ENCODE measurements at regions not wholly inside any gene's neighbourhood (a gene's known extent, or its start where the extent isn't known, plus 50 kb on each side); places are given as distances from the start of the nearest gene placed in this dataset.

DNA sequence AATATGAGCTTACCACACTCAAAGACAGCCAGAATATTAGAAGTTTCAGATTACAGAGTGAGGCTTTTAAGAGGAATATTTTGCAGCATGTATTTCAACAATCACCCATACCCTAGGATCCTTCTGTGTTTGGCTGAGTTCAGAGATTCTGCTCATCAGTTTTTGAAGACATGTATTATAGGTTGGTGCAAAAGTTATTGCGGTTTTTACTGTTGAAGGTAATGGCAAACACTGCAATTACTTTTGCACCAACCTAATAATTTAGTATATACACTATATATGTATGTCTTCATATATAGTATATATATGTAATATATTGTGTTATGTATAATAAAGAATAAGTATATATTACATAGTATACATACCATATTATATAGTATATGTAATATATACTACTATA is 435.1 kb downstream of the IRS2 start:
- H3K9me3 ChIP-seq: no peaks in the 10 kb centered on the region
- ATAC-seq (no peak), DNase-seq (no peak)
- H3K27me3 ChIP-seq: no peaks in the 10 kb centered on the region
- no peak for TF ChIP-seq POLR2A (IDR thresholded peaks at IDR 0.05)
- TF ChIP-seq, protein P1, sequence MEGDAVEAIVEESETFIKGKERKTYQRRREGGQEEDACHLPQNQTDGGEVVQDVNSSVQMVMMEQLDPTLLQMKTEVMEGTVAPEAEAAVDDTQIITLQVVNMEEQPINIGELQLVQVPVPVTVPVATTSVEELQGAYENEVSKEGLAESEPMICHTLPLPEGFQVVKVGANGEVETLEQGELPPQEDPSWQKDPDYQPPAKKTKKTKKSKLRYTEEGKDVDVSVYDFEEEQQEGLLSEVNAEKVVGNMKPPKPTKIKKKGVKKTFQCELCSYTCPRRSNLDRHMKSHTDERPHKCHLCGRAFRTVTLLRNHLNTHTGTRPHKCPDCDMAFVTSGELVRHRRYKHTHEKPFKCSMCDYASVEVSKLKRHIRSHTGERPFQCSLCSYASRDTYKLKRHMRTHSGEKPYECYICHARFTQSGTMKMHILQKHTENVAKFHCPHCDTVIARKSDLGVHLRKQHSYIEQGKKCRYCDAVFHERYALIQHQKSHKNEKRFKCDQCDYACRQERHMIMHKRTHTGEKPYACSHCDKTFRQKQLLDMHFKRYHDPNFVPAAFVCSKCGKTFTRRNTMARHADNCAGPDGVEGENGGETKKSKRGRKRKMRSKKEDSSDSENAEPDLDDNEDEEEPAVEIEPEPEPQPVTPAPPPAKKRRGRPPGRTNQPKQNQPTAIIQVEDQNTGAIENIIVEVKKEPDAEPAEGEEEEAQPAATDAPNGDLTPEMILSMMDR (IDR thresholded peaks at IDR 0.05): no peak
- H3K4me1 ChIP-seq: no peaks in the 10 kb centered on the region
- intact Hi-C loops (cut with DNase I): no loop called here
- no peak overlapping the region for H3K4me3 ChIP-seq
- WGBS, 2 donors: 55 to 80% methylated on average over 1 of the region's 1 CpG
- no peaks in the 10 kb centered on the region for H3K36me3 ChIP-seq (replicated peaks in 1 of 2; ENCODE audit: insufficient read depth in 1 of 2, low read depth in 2 of 2)
- H3K27ac ChIP-seq: no peak overlapping the region

DNA sequence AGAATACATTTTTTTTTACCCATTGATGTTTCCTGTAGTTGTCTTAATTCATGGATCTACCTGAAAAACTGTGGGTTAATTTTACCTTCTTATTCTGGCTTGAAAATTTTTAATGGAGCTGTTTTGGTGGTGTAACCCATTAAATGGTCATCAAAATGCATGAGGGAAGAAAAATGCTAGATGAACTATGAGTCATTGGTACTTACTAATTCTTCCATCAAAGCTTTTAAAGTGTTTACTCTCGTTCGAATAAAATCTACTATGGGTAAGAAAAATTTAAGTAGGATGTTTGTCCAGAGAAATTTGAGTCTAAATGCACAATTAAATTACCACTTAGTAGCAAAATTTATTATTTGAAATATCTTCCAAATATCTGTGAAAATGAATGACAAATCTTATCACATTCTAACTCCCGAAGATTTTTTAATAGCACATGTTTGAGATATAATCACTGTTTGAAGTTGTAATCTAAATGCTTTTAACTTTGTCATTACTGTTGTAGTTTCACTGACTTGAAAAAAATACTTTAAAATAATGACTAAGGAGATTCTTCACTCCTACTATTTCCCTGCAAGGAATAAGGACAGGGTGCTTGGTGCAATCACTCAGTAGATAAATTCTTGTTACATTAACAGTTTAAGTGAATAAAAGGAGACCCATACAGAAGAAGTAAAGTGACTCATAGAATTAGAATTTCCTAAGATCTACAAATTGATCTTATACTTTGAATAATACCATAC is 437.7 kb downstream of the IRS2 start:
- H3K27ac ChIP-seq: no peak overlapping the region
- WGBS, 2 donors: 39 to 51% methylated on average over 3 of the region's 3 CpGs
- DNase-seq (no peak), ATAC-seq (no peak)
- H3K9me3 ChIP-seq: no peaks in the 10 kb centered on the region
- no peaks in the 10 kb centered on the region for H3K36me3 ChIP-seq (replicated peaks in 1 of 2; ENCODE audit: insufficient read depth in 1 of 2, low read depth in 2 of 2)
- intact Hi-C loops (cut with DNase I): no loop called here
- no peaks in the 10 kb centered on the region for H3K4me1 ChIP-seq
- H3K4me3 ChIP-seq: no peak overlapping the region
- no peak for TF ChIP-seq POLR2A (IDR thresholded peaks at IDR 0.05)
- TF ChIP-seq, protein P1 (IDR thresholded peaks at IDR 0.05): no peak
- H3K27me3 ChIP-seq: no peaks in the 10 kb centered on the region

DNA sequence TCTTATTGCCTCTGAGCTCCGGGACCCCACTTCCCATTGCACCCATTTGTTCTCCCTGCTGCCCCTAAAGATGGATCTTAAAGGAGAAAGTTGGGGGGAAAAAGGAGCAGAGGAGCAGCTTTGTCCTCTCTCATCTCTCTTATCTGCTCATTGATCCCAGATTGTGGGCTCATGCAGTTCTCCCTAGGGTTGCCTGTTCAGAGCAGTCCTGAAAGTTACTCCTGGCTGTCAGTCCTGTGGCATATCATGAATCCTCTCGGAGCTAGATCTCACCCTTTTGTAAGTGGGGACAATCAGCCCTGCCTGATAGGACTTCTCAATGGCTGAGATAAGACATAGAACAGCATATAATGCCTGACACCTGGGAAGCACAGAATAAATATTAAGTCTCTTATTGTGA is 440.3 kb downstream of the IRS2 start:
- DNase-seq (no peak), ATAC-seq (no peak)
- TF ChIP-seq, protein P1 (IDR thresholded peaks at IDR 0.05): no peak
- TF ChIP-seq POLR2A (IDR thresholded peaks at IDR 0.05): no peak
- H3K9me3 ChIP-seq: no peaks in the 10 kb centered on the region
- no peak overlapping the region for H3K27ac ChIP-seq
- no peaks in the 10 kb centered on the region for H3K4me1 ChIP-seq
- H3K4me3 ChIP-seq: no peak overlapping the region
- 69 to 72% methylated on average over 2 of the region's 2 CpGs for WGBS, 2 donors
- no peaks in the 10 kb centered on the region for H3K27me3 ChIP-seq
- intact Hi-C loops (cut with DNase I): no loop called here
- H3K36me3 ChIP-seq (replicated peaks in 1 of 2; ENCODE audit: insufficient read depth in 1 of 2, low read depth in 2 of 2): no peaks in the 10 kb centered on the region

DNA sequence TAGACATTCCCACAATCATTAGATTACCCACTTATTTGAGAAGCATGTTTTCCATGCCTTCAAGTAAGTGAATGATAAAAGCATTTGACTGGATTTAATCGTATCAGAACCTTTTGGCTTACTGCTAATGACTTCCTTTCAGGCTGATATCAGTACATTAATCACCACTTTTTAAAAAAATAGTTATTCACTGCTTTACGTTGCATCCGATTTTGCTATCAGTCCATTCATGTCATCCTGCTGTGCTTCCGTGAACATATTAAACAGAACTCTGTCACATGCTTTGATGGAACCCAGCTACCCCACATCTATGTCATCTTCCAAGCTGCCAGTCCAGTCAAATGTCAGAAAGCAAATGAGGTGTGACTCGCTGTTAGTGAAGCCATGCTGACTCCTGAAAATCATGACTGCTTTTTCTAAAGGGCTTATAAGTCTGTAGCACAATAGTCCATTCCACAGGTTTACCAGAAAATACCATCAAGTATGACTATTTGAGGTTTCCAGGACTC is 440.9 kb downstream of the IRS2 start:
- H3K27ac ChIP-seq: no peak overlapping the region
- H3K9me3 ChIP-seq: no peaks in the 10 kb centered on the region
- ATAC-seq (no peak), DNase-seq (no peak)
- no peak overlapping the region for H3K4me3 ChIP-seq
- TF ChIP-seq POLR2A (IDR thresholded peaks at IDR 0.05): no peak
- TF ChIP-seq, protein P1 (IDR thresholded peaks at IDR 0.05): no peak
- no peaks in the 10 kb centered on the region for H3K4me1 ChIP-seq
- WGBS, 2 donors: 37 to 41% methylated on average over 5 of the region's 5 CpGs
- intact Hi-C loops (cut with DNase I): no loop called here
- H3K36me3 ChIP-seq (replicated peaks in 1 of 2; ENCODE audit: insufficient read depth in 1 of 2, low read depth in 2 of 2): no peaks in the 10 kb centered on the region
- H3K27me3 ChIP-seq: no peaks in the 10 kb centered on the region
